Loucy (cell line): ENCODE measurements at regions not wholly inside any gene's neighbourhood (a gene's known extent, or its start where the extent isn't known, plus 50 kb on each side); places are given as distances from the start of the nearest gene placed in this dataset.
A peak's percentile ranks its signal among the peaks of the same experiment; 100 is the strongest.

Source experiments
- H2AFZ ChIP-seq: fragments of 200-600 bp; sonication (generic); 2 replicates; pipeline ENCODE4 v1.6.0; 2016; ENCODE audit warnings: antibody characterized with exemption, mild to moderate bottlenecking, low read length, moderate library complexity
- H3F3A ChIP-seq: fragments of 200-600 bp; 2 replicates; pipeline ENCODE4 v1.6.0; 2016; ENCODE audit warnings: antibody characterized with exemption, low read depth, mild to moderate bottlenecking
- H3K27me3 ChIP-seq: fragments of 200-600 bp; sonication (generic); 2 replicates; pipeline ENCODE4 v1.6.1; 2014; ENCODE audit warnings: low read length, mild to moderate bottlenecking; ENCODE audit not compliant: insufficient read depth, poor library complexity, severe bottlenecking
- H3K36me3 ChIP-seq: fragments of 200-600 bp; sonication (generic); 2 replicates; pipeline ENCODE4 v1.6.1; 2016; ENCODE audit warnings: low read length; ENCODE audit not compliant: insufficient read depth
- H3K4me1 ChIP-seq: fragments of 200-600 bp; sonication (generic); 2 replicates; pipeline ENCODE4 v1.5.1; 2014; ENCODE audit warnings: low read length, mild to moderate bottlenecking; ENCODE audit not compliant: insufficient read depth, poor library complexity, severe bottlenecking
- H3K4me2 ChIP-seq: fragments of 200-600 bp; sonication (generic); 2 replicates; pipeline ENCODE4 v1.6.0; 2014; ENCODE audit warnings: antibody characterized with exemption, low read length, low read depth, mild to moderate bottlenecking; ENCODE audit not compliant: poor library complexity, severe bottlenecking
- H3K4me3 ChIP-seq: fragments of 200-600 bp; sonication (generic); 2 replicates; pipeline ENCODE4 v1.5.1; 2014; ENCODE audit warnings: low read length, mild to moderate bottlenecking, mixed read lengths; ENCODE audit not compliant: poor library complexity, severe bottlenecking
- H3K79me2 ChIP-seq: fragments of 200-600 bp; sonication (generic); 2 replicates; pipeline ENCODE4 v1.6.1; 2014; ENCODE audit warnings: low read length; ENCODE audit not compliant: insufficient read depth
- H3K9ac ChIP-seq: fragments of 200-600 bp; sonication (generic); 2 replicates; pipeline ENCODE4 v1.6.0; 2014; ENCODE audit warnings: mild to moderate bottlenecking, low read depth, low read length, moderate library complexity; ENCODE audit not compliant: poor library complexity, severe bottlenecking
- H3K9me2 ChIP-seq: fragments of 200-600 bp; sonication (generic); replicated peaks from 2 replicates; pipeline ENCODE4 v1.6.1; 2016; ENCODE audit warnings: low read depth, low read length, mixed read lengths
- H3K9me3 ChIP-seq: fragments of 200-600 bp; sonication (generic); 2 replicates; pipeline ENCODE4 v1.6.1; 2014; ENCODE audit warnings: mild to moderate bottlenecking, antibody characterized with exemption, low read length, low read depth; ENCODE audit not compliant: insufficient read depth
- H4K20me1 ChIP-seq: fragments of 200-600 bp; sonication (generic); 2 replicates; pipeline ENCODE4 v1.6.0; 2014; ENCODE audit warnings: antibody characterized with exemption, low read length, mild to moderate bottlenecking; ENCODE audit not compliant: insufficient read depth, poor library complexity, severe bottlenecking
- CTCF ChIP-seq: fragments of 200-600 bp; sonication (generic); conservative IDR thresholded peaks from 2 replicates; pipeline ENCODE4 v1.5.1; 2014; ENCODE audit warnings: mild to moderate bottlenecking, antibody characterized with exemption, low read length
- EZH2phosphoT487 ChIP-seq: fragments of 200-600 bp; IDR thresholded peaks from 2 replicates; pipeline ENCODE4 v1.6.1; 2018; ENCODE audit warnings: antibody characterized with exemption, mild to moderate bottlenecking, moderate library complexity, borderline replicate concordance

GRCh38 chr13:105370011-105370650, 1165.3 kb downstream of the EFNB2 start:
- TF ChIP-seq EZH2phosphoT487: no peak
- no peak for TF ChIP-seq CTCF
- Histone ChIP-seq H2AFZ (no peak overlapping the region), H3F3A (no peaks in the 10 kb centered on the region), H3K4me2 (no peak overlapping the region), H3K79me2 (no peaks in the 10 kb centered on the region), H3K27me3 (no peaks in the 10 kb centered on the region), H3K9me2 (no peaks in the 10 kb centered on the region), H3K9ac (no peak overlapping the region), H3K9me3 (peaks cover 3% of the 10 kb centered on the region; the same call in 1 of the 2 replicates), H3K36me3 (no peaks in the 10 kb centered on the region), H3K4me3 (no peak overlapping the region), H3K4me1 (peaks cover 20% of the 10 kb centered on the region), H4K20me1 (no peaks in the 10 kb centered on the region)

- Histone ChIP-seq H3F3A (peaks cover 8% of the 10 kb centered on the region), H3K9ac (no peak overlapping the region), H4K20me1 (no peaks in the 10 kb centered on the region), H3K36me3 (no peaks in the 10 kb centered on the region), H3K9me2 (no peaks in the 10 kb centered on the region), H3K4me3 (no peak overlapping the region), H3K27me3 (no peaks in the 10 kb centered on the region), H2AFZ (peak overlapping the region; percentile 7; the same call in 1 of the 2 replicates), H3K4me1 (peaks cover 34% of the 10 kb centered on the region), H3K9me3 (peaks cover 3% of the 10 kb centered on the region; the same call in 1 of the 2 replicates), H3K4me2 (no peak overlapping the region), H3K79me2 (no peaks in the 10 kb centered on the region)
- no peak for TF ChIP-seq EZH2phosphoT487
- TF ChIP-seq CTCF: no peak
These were observed 1166.7 kb downstream of the EFNB2 start for GRCh38 chr13:105368781-105369180.

GRCh38 chr13:105365831-105366230, 1169.6 kb downstream of the EFNB2 start:
- peak overlapping the region; percentile 79 for H3K4me2 ChIP-seq
- H2AFZ ChIP-seq: no peak overlapping the region
- peaks cover 15% of the 10 kb centered on the region for H3F3A ChIP-seq
- no peaks in the 10 kb centered on the region for H3K36me3 ChIP-seq
- H3K9ac ChIP-seq: no peak overlapping the region
- H3K27me3 ChIP-seq: no peaks in the 10 kb centered on the region
- no peaks in the 10 kb centered on the region for H3K9me3 ChIP-seq
- H3K9me2 ChIP-seq: no peaks in the 10 kb centered on the region
- H3K4me1 ChIP-seq: peaks cover 49% of the 10 kb centered on the region
- H3K79me2 ChIP-seq: no peaks in the 10 kb centered on the region
- TF ChIP-seq CTCF (no peak), EZH2phosphoT487 (no peak)
- peak overlapping the region; percentile 26 for H3K4me3 ChIP-seq
- no peaks in the 10 kb centered on the region for H4K20me1 ChIP-seq
